Breast epithelium (tissue), 3 donors: ENCODE measurements at regions not wholly inside any gene's neighbourhood (a gene's known extent, or its start where the extent isn't known, plus 50 kb on each side); places are given as distances from the start of the nearest gene placed in this dataset.

ENCODE experiments used
- POLR2A ChIP-seq: fragments of 450-650 bp; IDR thresholded peaks from one replicate; pipeline ENCODE4 v1.6.1; 2016; ENCODE audit warnings: antibody characterized with exemption, mild to moderate bottlenecking, moderate library complexity
- TF ChIP-seq, protein P1 (sequence below), 3 donors: fragments of 450-650 bp; IDR thresholded peaks; one replicate each; pipeline ENCODE4 v1.5.1; 2016 to 2017; ENCODE audit warnings: antibody characterized with exemption in 3 of 3, mild to moderate bottlenecking in 3 of 3, moderate library complexity in 3 of 3

DNA sequence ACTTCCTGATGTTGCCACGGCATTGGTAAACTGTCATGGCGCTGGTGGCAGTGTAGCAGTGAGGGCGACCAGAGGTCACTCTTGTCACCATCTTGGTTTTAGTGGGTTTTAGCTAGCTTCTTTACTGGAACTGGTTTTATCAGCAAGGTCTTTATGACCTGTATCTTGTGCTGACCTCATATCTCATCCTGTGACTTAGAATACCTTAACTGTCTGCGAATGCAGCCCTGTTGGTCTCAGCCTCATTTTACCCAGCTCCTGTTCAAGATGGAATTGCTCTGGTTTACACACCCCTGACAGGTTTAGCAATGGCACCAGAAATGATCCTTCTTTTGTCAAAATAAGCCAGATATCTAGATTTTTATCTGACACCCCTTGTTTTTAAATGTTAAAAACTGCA lies 85.3 kb downstream of the ARL4A start:
- TF ChIP-seq, protein P1, sequence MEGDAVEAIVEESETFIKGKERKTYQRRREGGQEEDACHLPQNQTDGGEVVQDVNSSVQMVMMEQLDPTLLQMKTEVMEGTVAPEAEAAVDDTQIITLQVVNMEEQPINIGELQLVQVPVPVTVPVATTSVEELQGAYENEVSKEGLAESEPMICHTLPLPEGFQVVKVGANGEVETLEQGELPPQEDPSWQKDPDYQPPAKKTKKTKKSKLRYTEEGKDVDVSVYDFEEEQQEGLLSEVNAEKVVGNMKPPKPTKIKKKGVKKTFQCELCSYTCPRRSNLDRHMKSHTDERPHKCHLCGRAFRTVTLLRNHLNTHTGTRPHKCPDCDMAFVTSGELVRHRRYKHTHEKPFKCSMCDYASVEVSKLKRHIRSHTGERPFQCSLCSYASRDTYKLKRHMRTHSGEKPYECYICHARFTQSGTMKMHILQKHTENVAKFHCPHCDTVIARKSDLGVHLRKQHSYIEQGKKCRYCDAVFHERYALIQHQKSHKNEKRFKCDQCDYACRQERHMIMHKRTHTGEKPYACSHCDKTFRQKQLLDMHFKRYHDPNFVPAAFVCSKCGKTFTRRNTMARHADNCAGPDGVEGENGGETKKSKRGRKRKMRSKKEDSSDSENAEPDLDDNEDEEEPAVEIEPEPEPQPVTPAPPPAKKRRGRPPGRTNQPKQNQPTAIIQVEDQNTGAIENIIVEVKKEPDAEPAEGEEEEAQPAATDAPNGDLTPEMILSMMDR (IDR thresholded peaks at IDR 0.05), result no peak
- TF ChIP-seq POLR2A, result no peak
